ENCODE measurements at regions not wholly inside any gene's neighbourhood (a gene's known extent, or its start where the extent isn't known, plus 50 kb on each side); places are given as distances from the start of the nearest gene placed in this dataset.
"Not testable (repeated sequence)": the region's sequence is repeated elsewhere in the genome, so short reads cannot be mapped to it uniquely, and the experiment has no call there.

DNA sequence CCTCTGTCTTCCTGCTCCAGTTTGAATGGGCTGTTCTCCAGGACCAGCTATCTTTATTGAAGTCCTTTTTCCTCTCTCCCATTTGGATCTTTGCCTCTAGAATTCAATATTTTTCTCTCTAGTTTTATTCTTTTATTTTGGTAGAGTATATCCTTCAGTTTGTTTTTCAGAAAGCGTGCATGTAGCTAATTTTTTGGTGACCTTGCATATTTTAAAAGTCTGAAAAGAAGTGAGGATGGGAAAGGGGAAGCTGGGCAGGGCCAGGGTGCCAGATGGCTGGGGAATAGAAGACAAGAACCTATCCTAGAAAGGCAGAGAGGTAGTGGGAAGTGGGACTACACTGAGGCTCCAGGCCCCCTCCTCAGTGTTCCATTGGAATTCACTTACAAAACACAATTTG is 95.0 kb upstream of the ZBED5 start:
- TF ChIP-seq POLR2A (IDR thresholded peaks at IDR 0.05) = no peak
- TF ChIP-seq, protein P1, sequence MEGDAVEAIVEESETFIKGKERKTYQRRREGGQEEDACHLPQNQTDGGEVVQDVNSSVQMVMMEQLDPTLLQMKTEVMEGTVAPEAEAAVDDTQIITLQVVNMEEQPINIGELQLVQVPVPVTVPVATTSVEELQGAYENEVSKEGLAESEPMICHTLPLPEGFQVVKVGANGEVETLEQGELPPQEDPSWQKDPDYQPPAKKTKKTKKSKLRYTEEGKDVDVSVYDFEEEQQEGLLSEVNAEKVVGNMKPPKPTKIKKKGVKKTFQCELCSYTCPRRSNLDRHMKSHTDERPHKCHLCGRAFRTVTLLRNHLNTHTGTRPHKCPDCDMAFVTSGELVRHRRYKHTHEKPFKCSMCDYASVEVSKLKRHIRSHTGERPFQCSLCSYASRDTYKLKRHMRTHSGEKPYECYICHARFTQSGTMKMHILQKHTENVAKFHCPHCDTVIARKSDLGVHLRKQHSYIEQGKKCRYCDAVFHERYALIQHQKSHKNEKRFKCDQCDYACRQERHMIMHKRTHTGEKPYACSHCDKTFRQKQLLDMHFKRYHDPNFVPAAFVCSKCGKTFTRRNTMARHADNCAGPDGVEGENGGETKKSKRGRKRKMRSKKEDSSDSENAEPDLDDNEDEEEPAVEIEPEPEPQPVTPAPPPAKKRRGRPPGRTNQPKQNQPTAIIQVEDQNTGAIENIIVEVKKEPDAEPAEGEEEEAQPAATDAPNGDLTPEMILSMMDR (IDR thresholded peaks at IDR 0.05) = no peak
- no peaks in the 10 kb centered on the region for H3K36me3 ChIP-seq
- no peaks in the 10 kb centered on the region for H3K4me1 ChIP-seq
- no peaks in the 10 kb centered on the region for H3K27me3 ChIP-seq
- H3K9me3 ChIP-seq = no peaks in the 10 kb centered on the region
- H3K27ac ChIP-seq = no peak overlapping the region
- no peak overlapping the region for H3K4me3 ChIP-seq
- DNase-seq = no peak

DNA sequence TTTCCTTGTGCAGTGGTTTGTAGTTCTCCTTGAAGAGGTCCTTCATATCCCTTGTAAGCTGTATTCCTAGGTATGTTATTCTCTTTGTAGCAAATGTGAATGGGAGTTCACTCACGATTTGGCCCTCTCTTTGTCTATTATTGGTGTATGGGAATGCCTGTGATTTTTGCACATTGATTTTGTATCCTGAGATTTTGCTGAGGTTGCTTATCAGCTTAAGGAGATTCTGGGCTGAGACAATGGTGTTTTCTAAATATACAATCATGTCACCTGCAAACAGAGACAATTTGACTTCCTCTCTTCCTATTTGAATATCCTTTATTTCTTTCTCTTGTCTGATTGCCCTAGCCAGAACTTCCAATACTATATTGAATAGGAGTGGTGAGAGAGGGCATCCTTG is 90.1 kb upstream of the ZBED5 start:
- H3K36me3 ChIP-seq, H3K4me3 ChIP-seq, H3K27me3 ChIP-seq, H3K4me1 ChIP-seq, DNase-seq, H3K27ac ChIP-seq, H3K9me3 ChIP-seq: not testable (repeated sequence)

DNA sequence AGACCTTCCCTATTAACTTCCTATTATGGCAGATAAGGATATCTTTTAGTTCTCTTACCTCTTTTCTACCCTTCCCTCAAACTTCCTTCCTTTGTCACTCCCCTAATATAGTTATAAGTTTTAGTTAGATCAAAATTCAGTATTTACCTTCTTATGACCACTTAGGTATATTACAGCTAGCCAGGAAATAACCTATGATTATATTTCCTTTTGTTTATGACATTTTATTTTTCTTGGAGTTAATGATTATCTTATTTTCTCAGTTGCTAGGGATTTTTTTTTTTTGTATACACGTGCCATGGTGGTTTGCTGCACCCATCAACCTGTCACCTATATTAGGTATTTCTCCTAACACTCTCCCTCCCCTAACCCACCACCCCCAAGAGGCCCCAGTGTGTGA is 88.2 kb upstream of the ZBED5 start:
- H3K27ac ChIP-seq = no peak overlapping the region
- TF ChIP-seq POLR2A (IDR thresholded peaks at IDR 0.05) = no peak
- TF ChIP-seq, protein P1 (IDR thresholded peaks at IDR 0.05) = no peak
- no peaks in the 10 kb centered on the region for H3K4me1 ChIP-seq
- DNase-seq = no peak
- no peaks in the 10 kb centered on the region for H3K27me3 ChIP-seq
- no peaks in the 10 kb centered on the region for H3K36me3 ChIP-seq
- no peak overlapping the region for H3K4me3 ChIP-seq
- no peaks in the 10 kb centered on the region for H3K9me3 ChIP-seq

DNA sequence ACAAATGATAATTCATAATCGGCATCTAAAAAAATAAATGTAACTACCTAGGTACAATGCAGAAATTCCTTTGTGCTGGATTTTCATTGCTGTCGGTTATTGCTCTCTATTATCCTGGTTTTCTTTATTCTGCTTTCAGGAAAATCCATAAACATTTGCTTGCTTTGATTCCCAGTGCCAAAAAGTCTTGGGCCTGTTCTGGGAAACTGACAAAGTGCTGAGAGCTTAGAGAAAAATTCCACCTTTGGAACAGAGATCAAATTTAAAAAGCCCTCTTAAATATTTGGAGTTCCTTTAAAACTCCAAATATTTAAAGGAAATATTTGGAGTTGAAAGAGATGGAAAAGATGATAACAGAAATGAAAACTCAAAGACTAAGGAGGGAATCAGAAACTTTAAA is 87.3 kb upstream of the ZBED5 start:
- H3K27me3 ChIP-seq = no peaks in the 10 kb centered on the region
- no peak for DNase-seq
- no peaks in the 10 kb centered on the region for H3K9me3 ChIP-seq
- no peaks in the 10 kb centered on the region for H3K36me3 ChIP-seq
- H3K4me3 ChIP-seq = no peak overlapping the region
- H3K27ac ChIP-seq = no peak overlapping the region
- H3K4me1 ChIP-seq = no peaks in the 10 kb centered on the region
- TF ChIP-seq, protein P1 (IDR thresholded peaks at IDR 0.05) = no peak
- no peak for TF ChIP-seq POLR2A (IDR thresholded peaks at IDR 0.05)

DNA sequence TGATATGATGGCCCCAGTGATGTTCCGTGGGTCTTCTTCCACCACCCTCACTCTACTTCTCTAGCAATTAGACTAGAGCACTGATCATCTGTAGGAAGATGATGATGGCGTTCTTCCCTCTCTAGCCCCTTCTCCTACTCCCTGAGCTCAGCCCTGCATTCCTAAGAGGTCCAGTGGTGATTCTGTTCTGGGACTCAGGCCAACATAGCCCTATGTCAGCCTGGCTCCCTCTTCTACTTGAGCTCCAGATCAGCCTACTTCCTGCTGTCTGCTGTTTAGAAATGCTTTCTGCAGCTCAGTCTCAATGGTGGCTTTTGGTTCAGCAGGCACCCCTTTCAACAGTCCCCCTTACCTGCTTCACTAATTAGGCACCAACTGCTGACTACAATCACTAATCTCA is 86.1 kb upstream of the ZBED5 start:
- Histone ChIP-seq H3K27ac (no peak overlapping the region), H3K9me3 (no peaks in the 10 kb centered on the region), H3K4me3 (no peak overlapping the region), H3K27me3 (no peaks in the 10 kb centered on the region), H3K36me3 (no peaks in the 10 kb centered on the region), H3K4me1 (no peaks in the 10 kb centered on the region)
- TF ChIP-seq, protein P1 (IDR thresholded peaks at IDR 0.05) = no peak
- TF ChIP-seq POLR2A (IDR thresholded peaks at IDR 0.05) = no peak
- DNase-seq = no peak

DNA sequence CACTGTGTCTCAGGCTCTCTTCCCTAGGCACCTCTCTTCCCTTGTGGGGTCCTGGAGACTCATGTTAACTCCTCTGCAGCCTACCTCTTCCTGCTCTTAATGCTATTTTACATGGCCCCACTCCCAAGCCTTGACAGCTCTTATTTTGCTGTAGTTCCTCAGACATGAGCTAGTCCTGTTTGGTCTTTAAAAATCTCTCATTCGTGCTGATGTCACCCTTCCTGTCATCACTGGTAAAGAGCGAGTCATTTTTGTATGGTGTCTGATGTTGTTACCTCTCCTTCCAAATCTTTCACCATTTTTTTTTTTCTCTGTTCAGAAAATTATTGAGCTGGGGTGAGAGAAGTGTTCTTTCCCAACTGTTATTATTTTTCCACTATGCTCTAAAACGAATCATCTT is 84.8 kb upstream of the ZBED5 start:
- Histone ChIP-seq H3K27me3 (no peaks in the 10 kb centered on the region), H3K9me3 (no peaks in the 10 kb centered on the region), H3K27ac (no peak overlapping the region), H3K4me3 (no peak overlapping the region), H3K4me1 (no peaks in the 10 kb centered on the region), H3K36me3 (no peaks in the 10 kb centered on the region)
- no peak for DNase-seq
- TF ChIP-seq, protein P1 (IDR thresholded peaks at IDR 0.05) = no peak
- no peak for TF ChIP-seq POLR2A (IDR thresholded peaks at IDR 0.05)

Data from Peyer's patch (tissue), 4 donors.